Fibroblast of lung (primary cell): ENCODE measurements at regions not wholly inside any gene's neighbourhood (a gene's known extent, or its start where the extent isn't known, plus 50 kb on each side); places are given as distances from the start of the nearest gene placed in this dataset.

Experiments used
- DNase-seq, 2 donors: peaks; one replicate each; pipeline versions ENCODE4 v3.0.0 to v3.0.0-alpha.2; 2010; ENCODE audit warnings: low read depth in 2 of 2
- H2AFZ ChIP-seq: 2 replicates; pipeline ENCODE4 v1.5.1; 2012; ENCODE audit warnings: low read length, control low read depth, inconsistent platforms
- H3K27ac ChIP-seq: 2 replicates; pipeline ENCODE4 v1.5.1; 2011; ENCODE audit warnings: low read length, control low read depth; ENCODE audit not compliant: insufficient read depth
- H3K27me3 ChIP-seq: 2 replicates; pipeline ENCODE4 v1.5.1; 2011; ENCODE audit warnings: mild to moderate bottlenecking, low read length; ENCODE audit not compliant: control insufficient read depth, insufficient read depth
- H3K36me3 ChIP-seq: 2 replicates; pipeline ENCODE4 v1.5.1; 2011; ENCODE audit warnings: low read length; ENCODE audit not compliant: control insufficient read depth, insufficient read depth
- H3K4me1 ChIP-seq: 2 replicates; pipeline ENCODE4 v1.5.1; 2011; ENCODE audit warnings: low read length; ENCODE audit not compliant: control insufficient read depth, insufficient read depth; ENCODE audit errors: extremely low read depth
- H3K4me2 ChIP-seq: 2 replicates; pipeline ENCODE4 v1.5.1; 2011; ENCODE audit warnings: low read length, control low read depth; ENCODE audit not compliant: insufficient read depth; ENCODE audit errors: extremely low read depth
- H3K4me3 ChIP-seq, 4 experiments: fragments of 200-600 bp in 1 of 4; sonication (generic) in 1 of 4; replicated peaks in 1 of 4; 2 replicates each; pipeline ENCODE4 v1.5.1; 2011 to 2016; ENCODE audit warnings: low read length in 4 of 4, low read depth in 3 of 4, mild to moderate bottlenecking in 3 of 4, control low read depth in 2 of 4, inconsistent platforms in 1 of 4, mixed read lengths in 1 of 4; ENCODE audit not compliant: insufficient read depth in 1 of 4; ENCODE audit errors: control extremely low read depth in 1 of 4
- H3K79me2 ChIP-seq: 2 replicates; pipeline ENCODE4 v1.5.1; 2012; ENCODE audit warnings: mild to moderate bottlenecking, low read length, inconsistent platforms; ENCODE audit not compliant: control insufficient read depth, insufficient read depth
- H3K9ac ChIP-seq: 2 replicates; pipeline ENCODE4 v1.5.1; 2011; ENCODE audit warnings: mild to moderate bottlenecking, low read length, control low read depth; ENCODE audit not compliant: insufficient read depth
- H3K9me3 ChIP-seq: 2 replicates; pipeline ENCODE4 v1.5.1; 2012; ENCODE audit warnings: low read depth, low read length; ENCODE audit not compliant: control insufficient read depth, insufficient read depth
- H4K20me1 ChIP-seq: 2 replicates; pipeline ENCODE4 v1.5.1; 2011; ENCODE audit warnings: low read length; ENCODE audit not compliant: control insufficient read depth, insufficient read depth; ENCODE audit errors: extremely low read depth
- EZH2 ChIP-seq: IDR thresholded peaks from 2 replicates; pipeline ENCODE4 v1.5.1; 2012; ENCODE audit warnings: low read length, control low read depth, mild to moderate bottlenecking; ENCODE audit errors: missing control alignments
- TF ChIP-seq, protein P1 (sequence below), 2 donors: IDR thresholded peaks in 1 of 2; conservative IDR thresholded peaks in 1 of 2; 1 replicate in 1 of 2; 2 replicates in 1 of 2; pipeline ENCODE4 v1.5.1; 2011 to 2012; ENCODE audit warnings: low read length in 2 of 2, control low read depth in 1 of 2, inconsistent platforms in 1 of 2, low read depth in 1 of 2, mild to moderate bottlenecking in 1 of 2

- Histone ChIP-seq H3K9me3 (no peaks in the 10 kb centered on the region), H3K27me3 (no peaks in the 10 kb centered on the region), H4K20me1 (no peaks in the 10 kb centered on the region), H3K79me2 (no peaks in the 10 kb centered on the region), H3K36me3 (no peaks in the 10 kb centered on the region), H3K4me3 (no peak overlapping the region), H3K27ac (no peak overlapping the region), H3K4me1 (no peaks in the 10 kb centered on the region), H3K9ac (no peak overlapping the region), H2AFZ (no peak overlapping the region), H3K4me2 (no peak overlapping the region)
- no peak for TF ChIP-seq EZH2
- DNase-seq = no peak
Measured at GRCh38 chrX:124216396-124217115, 115.9 kb upstream of the TEX13D start.

DNA sequence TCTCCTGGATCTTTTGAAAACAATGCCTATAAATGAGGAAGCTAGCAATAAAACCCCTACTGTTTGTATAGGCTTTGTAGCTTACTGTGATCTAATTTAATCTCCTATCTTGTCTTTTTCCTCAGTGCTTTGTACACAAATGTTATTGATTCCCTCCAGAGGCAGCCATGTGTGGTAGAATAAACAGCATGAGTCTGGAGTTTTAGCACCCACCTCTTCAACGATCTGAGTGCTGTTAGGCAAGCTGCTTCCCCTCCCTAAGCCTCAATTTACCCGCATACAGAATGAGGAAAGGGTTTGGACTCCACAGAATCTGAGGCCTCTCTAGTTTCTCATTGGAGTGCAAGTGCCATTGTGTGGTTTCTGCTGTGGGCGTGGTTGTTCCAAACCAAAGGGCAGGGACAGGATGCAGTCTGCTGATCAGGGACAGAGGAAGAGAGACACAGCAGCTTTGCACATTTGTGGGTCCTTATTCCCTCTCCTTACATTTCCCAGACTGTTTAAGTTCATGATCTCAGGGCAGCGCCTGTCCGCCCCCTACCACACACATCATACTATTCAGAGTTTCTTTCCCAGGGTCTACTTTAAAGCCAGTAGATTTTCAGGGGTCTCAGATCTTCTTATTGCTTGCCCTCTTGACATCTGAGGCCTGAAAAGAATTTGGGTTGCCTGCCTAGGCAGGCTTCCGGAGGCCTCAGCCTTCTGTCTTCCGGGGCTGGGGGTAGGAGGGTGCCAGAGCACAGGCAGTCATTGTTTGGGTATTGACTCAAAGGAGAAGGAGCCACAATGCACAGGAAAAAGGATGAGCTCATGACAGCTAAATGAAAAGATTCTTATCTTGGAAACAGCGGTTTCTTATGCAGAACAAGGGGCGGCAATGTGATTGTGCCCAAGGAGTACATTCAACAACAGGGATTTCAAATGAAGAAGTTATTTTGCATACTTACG is 114.9 kb upstream of the TEX13D start:
- no peak overlapping the region for H2AFZ ChIP-seq
- no peak overlapping the region for H3K4me3 ChIP-seq
- H3K27me3 ChIP-seq = no peaks in the 10 kb centered on the region
- no peaks in the 10 kb centered on the region for H4K20me1 ChIP-seq
- H3K4me1 ChIP-seq = no peaks in the 10 kb centered on the region
- H3K27ac ChIP-seq = no peak overlapping the region
- H3K79me2 ChIP-seq = no peaks in the 10 kb centered on the region
- no peaks in the 10 kb centered on the region for H3K9me3 ChIP-seq
- TF ChIP-seq EZH2 = no peak
- TF ChIP-seq, protein P1, sequence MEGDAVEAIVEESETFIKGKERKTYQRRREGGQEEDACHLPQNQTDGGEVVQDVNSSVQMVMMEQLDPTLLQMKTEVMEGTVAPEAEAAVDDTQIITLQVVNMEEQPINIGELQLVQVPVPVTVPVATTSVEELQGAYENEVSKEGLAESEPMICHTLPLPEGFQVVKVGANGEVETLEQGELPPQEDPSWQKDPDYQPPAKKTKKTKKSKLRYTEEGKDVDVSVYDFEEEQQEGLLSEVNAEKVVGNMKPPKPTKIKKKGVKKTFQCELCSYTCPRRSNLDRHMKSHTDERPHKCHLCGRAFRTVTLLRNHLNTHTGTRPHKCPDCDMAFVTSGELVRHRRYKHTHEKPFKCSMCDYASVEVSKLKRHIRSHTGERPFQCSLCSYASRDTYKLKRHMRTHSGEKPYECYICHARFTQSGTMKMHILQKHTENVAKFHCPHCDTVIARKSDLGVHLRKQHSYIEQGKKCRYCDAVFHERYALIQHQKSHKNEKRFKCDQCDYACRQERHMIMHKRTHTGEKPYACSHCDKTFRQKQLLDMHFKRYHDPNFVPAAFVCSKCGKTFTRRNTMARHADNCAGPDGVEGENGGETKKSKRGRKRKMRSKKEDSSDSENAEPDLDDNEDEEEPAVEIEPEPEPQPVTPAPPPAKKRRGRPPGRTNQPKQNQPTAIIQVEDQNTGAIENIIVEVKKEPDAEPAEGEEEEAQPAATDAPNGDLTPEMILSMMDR (conservative IDR thresholded peaks at IDR 0.05 in 1 of 2, IDR thresholded peaks at IDR 0.05 in 1 of 2; ENCODE audit: low read depth in 1 of 2, low read length in 2 of 2) = no peak
- H3K4me2 ChIP-seq = no peak overlapping the region
- H3K36me3 ChIP-seq = no peaks in the 10 kb centered on the region
- DNase-seq = peak in 1 of 2 donors; percentile 67
- H3K9ac ChIP-seq = no peak overlapping the region

DNA sequence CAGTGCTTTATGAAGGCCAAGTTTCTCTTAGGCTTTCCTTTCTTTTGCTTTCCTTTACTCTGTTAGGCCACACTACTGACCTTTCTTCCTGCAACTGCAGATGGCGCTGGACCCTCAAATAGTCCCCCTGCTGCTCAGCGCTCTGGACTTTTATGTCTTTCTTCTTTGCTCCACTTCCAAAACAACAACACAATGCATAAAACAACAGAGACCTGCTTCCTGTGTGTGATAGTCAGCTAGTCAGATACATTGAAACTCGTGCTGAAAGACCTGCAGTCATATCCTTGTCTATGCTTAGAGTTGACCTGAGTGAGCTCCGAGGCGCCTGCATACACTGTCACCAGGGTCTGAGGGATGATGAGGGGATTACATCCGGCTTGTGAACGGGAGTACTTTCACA is 108.9 kb upstream of the TEX13D start:
- H3K79me2 ChIP-seq = no peaks in the 10 kb centered on the region
- no peak overlapping the region for H3K4me3 ChIP-seq
- H3K27me3 ChIP-seq = no peaks in the 10 kb centered on the region
- TF ChIP-seq, protein P1 (conservative IDR thresholded peaks at IDR 0.05 in 1 of 2, IDR thresholded peaks at IDR 0.05 in 1 of 2; ENCODE audit: low read depth in 1 of 2, low read length in 2 of 2) = peak in 1 of 2 donors; percentile 19
- TF ChIP-seq EZH2 = no peak
- no peaks in the 10 kb centered on the region for H3K4me1 ChIP-seq
- no peaks in the 10 kb centered on the region for H3K9me3 ChIP-seq
- no peak overlapping the region for H3K4me2 ChIP-seq
- no peak overlapping the region for H3K27ac ChIP-seq
- no peak overlapping the region for H2AFZ ChIP-seq
- no peaks in the 10 kb centered on the region for H3K36me3 ChIP-seq
- H4K20me1 ChIP-seq = no peaks in the 10 kb centered on the region
- H3K9ac ChIP-seq = no peak overlapping the region
- DNase-seq = no peak
